Tibial artery (tissue), 4 donors: ENCODE measurements at regions not wholly inside any gene's neighbourhood (a gene's known extent, or its start where the extent isn't known, plus 50 kb on each side); places are given as distances from the start of the nearest gene placed in this dataset.

Experiments
- DNase-seq, 2 donors: peaks; one replicate each; pipeline ENCODE4 v3.0.0-alpha.2; 2019
- H3K27ac ChIP-seq, 2 donors: fragments of 200-600 bp; sonication (generic) in 1 of 2; 1 replicate in 1 of 2; 2 replicates in 1 of 2; pipeline ENCODE4 v1.5.1; 2018 to 2019; ENCODE audit warnings: mild to moderate bottlenecking in 1 of 2
- H3K27me3 ChIP-seq, 2 donors: fragments of 200-600 bp; sonication (generic) in 1 of 2; one replicate each; pipeline versions ENCODE4 v1.5.1 to v1.6.0; 2016 to 2019
- H3K36me3 ChIP-seq, 3 donors: fragments of 200-600 bp; sonication (generic) in 2 of 3; one replicate each; pipeline ENCODE4 v1.5.1; 2016 to 2019; ENCODE audit warnings: mild to moderate bottlenecking in 2 of 3
- H3K4me1 ChIP-seq, 4 donors: fragments of 200-600 bp; sonication (generic) in 2 of 4; 1 replicate in 3 of 4; 2 replicates in 1 of 4; pipeline ENCODE4 v1.5.1; 2016 to 2019
- H3K4me3 ChIP-seq, 2 donors: fragments of 200-600 bp; sonication (generic) in 1 of 2; 1 replicate in 1 of 2; 2 replicates in 1 of 2; pipeline ENCODE4 v1.5.1; 2018 to 2019; ENCODE audit warnings: mild to moderate bottlenecking in 2 of 2
- H3K9me3 ChIP-seq, 3 donors: fragments of 200-600 bp; sonication (generic) in 1 of 3; one replicate each; pipeline ENCODE4 v1.5.1; 2016 to 2019
- CTCF ChIP-seq, 2 experiments: fragments of 200-600 bp in 1 of 2; fragments of 450-650 bp in 1 of 2; IDR thresholded peaks; one replicate each; pipeline ENCODE4 v1.5.1; 2017 to 2019; ENCODE audit warnings: antibody characterized with exemption in 2 of 2, mild to moderate bottlenecking in 1 of 2, moderate library complexity in 1 of 2
- intact Hi-C: fragments of 100-400 bp; cut with DNase I; formaldehyde crosslinking; loops from one replicate; pipeline ENCODE4 v1.15.0; 2023; ENCODE audit warnings: low total_unique reads

- H3K27ac ChIP-seq = no peak overlapping the region
- no peak for TF ChIP-seq CTCF (IDR thresholded peaks at IDR 0.05)
- intact Hi-C loops = no loop called here
- H3K27me3 ChIP-seq = peaks cover 0 to 3% of the 10 kb centered on the region in 2 donors
- DNase-seq = no peak
- H3K4me1 ChIP-seq = no peaks in the 10 kb centered on the region
- no peak overlapping the region for H3K4me3 ChIP-seq
- no peaks in the 10 kb centered on the region for H3K9me3 ChIP-seq
- no peaks in the 10 kb centered on the region for H3K36me3 ChIP-seq
These were observed 68.1 kb downstream of the KIF4B start for GRCh38 chr5:155081618-155082017.

GRCh38 chr5:155082401-155082800 lies 68.8 kb downstream of the KIF4B start:
- intact Hi-C loops = no loop called here
- Histone ChIP-seq H3K27me3 (peaks cover 0 to 3% of the 10 kb centered on the region in 2 donors), H3K4me3 (no peak overlapping the region), H3K27ac (no peak overlapping the region), H3K4me1 (no peaks in the 10 kb centered on the region), H3K9me3 (no peaks in the 10 kb centered on the region), H3K36me3 (no peaks in the 10 kb centered on the region)
- no peak for TF ChIP-seq CTCF (IDR thresholded peaks at IDR 0.05)
- no peak for DNase-seq

- no peaks in the 10 kb centered on the region for H3K27me3 ChIP-seq
- intact Hi-C loops = no loop called here
- H3K36me3 ChIP-seq = no peaks in the 10 kb centered on the region
- no peak for DNase-seq
- H3K4me1 ChIP-seq = peaks cover 0 to 1% (median 0%) of the 10 kb centered on the region in 4 donors
- no peak for TF ChIP-seq CTCF (IDR thresholded peaks at IDR 0.05)
- no peak overlapping the region for H3K4me3 ChIP-seq
- H3K27ac ChIP-seq = no peak overlapping the region
- no peaks in the 10 kb centered on the region for H3K9me3 ChIP-seq
These were observed 71.9 kb downstream of the KIF4B start for GRCh38 chr5:155085282-155085989.

- H3K36me3 ChIP-seq = no peaks in the 10 kb centered on the region
- TF ChIP-seq CTCF (IDR thresholded peaks at IDR 0.05) = no peak
- H3K9me3 ChIP-seq = no peaks in the 10 kb centered on the region
- H3K27me3 ChIP-seq = no peaks in the 10 kb centered on the region
- intact Hi-C loops = no loop called here
- H3K4me1 ChIP-seq = peaks cover 0 to 17% (median 6%) of the 10 kb centered on the region in 4 donors
- no peak overlapping the region for H3K27ac ChIP-seq
- no peak overlapping the region for H3K4me3 ChIP-seq
- no peak for DNase-seq
These were observed 73.5 kb downstream of the KIF4B start for GRCh38 chr5:155087036-155087435.

- H3K9me3 ChIP-seq = no peaks in the 10 kb centered on the region
- no peak for TF ChIP-seq CTCF (IDR thresholded peaks at IDR 0.05)
- intact Hi-C loops = no loop called here
- peaks cover 0 to 25% (median 8%) of the 10 kb centered on the region in 4 donors for H3K4me1 ChIP-seq
- H3K27ac ChIP-seq = no peak overlapping the region
- DNase-seq = no peak
- H3K27me3 ChIP-seq = no peaks in the 10 kb centered on the region
- H3K36me3 ChIP-seq = no peaks in the 10 kb centered on the region
- H3K4me3 ChIP-seq = no peak overlapping the region
These were observed 75.3 kb downstream of the KIF4B start for GRCh38 chr5:155088811-155089210.
